ENCODE measurements at regions not wholly inside any gene's neighbourhood (a gene's known extent, or its start where the extent isn't known, plus 50 kb on each side); places are given as distances from the start of the nearest gene placed in this dataset.
"Not testable (repeated sequence)": the region's sequence is repeated elsewhere in the genome, so short reads cannot be mapped to it uniquely, and the experiment has no call there.

DNA sequence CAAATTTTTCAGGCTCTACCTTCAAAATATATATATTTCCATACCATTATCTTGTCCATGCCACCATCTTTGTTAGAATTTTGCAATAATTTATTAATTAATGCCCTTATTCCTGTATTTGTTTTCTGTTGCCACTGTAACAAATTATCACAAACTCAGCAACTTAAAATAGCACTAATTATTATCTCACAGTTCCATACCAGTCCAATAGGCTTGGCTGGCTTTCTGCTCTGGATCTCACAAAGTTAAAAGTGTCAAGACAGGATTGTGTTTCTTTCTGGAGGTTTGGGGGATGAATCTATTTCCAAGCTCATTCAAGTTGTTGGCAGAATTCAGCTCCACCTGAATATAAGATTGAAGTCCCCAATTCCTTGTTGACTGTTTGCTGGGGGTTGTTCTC lies 58.6 kb upstream of the SLC38A4 start:
- no peak for DNase-seq

DNA sequence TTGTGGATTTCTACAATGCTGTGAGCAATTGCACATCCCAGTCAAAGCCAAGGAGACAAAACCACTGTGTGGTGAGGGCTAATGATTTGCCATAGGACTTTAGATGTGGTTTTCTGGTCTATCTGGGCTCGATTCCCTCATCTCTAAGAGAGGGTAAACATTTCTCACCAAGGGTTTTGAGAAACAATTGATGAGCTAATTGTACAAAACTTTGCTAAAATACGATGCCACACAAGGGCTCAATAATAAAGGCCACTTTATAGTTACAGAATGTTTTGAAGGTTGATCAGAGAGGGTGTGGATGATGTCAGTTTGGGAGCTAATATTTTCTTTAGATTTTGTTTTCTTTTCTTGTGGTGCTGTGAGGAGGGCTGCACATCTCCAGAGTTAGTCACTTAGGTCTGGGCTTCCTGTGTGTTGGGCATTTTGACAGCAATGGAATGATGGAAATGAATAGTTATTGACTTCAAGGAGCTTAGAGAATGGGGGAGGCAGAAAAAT lies 60.8 kb upstream of the SLC38A4 start:
- DNase-seq: no peak

- DNase-seq: no peak
Observed at GRCh38 chr12:46887870-46888269, 62.1 kb upstream of the SLC38A4 start.

DNA sequence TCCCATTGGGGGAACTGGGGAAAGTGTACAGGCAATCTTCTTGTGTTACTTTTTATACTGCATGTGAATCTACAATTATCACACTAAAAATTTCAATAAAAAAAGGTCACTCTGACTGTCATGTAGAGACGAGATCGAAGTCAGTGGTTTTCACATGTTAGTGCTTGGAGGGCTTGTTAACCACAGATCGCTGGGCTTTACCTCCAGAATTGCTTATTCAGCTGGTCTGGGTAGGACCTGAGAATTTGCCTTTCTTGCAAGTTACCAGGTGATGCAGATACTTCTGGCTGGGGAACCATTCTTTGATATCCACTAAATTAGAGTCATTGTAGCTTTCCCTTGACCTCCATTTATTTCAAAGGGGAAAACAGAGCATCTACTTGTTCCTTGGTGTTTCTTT lies 62.8 kb upstream of the SLC38A4 start:
- no peak for DNase-seq

DNA sequence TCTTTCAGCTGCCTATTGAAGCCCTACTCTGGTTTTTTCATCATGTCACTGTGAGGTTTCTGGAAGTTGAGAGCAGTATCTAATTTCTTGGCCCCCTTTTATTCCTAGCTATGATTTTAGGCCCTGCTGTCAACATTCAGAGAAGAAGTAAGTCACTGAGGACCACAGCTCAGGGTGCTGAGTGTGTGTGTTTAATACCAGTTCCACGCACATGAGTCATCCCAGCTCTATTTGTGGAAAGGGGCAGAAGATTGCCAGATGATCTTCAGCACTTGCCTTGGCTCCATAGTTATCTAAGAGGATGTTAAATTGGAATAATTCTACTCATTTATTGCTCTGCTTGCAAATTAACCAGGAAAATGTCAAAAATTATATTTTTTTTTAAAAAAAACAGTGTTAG lies 65.5 kb upstream of the SLC38A4 start:
- DNase-seq: no peak

GRCh38 chr12:46892034-46892705 lies 66.4 kb upstream of the SLC38A4 start:
- no peak for DNase-seq

DNA sequence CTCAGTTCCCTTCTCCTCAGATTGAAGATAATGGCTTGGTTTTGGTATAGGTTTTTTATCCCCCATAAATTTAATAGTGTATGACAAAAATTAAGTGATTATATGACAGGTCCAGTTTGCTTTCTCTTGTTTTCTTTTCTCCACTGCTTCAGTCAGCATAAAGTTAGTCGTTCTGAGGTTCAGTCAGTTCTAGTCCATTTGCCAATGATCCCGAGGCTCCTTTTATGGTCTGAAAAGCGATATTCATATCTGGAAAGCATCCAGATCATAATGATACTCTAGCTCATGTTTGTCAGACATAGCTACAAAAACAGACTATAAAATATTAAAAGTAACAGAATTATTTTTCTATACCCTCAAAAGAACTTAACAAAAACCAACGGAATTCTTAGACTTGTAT lies 67.1 kb upstream of the SLC38A4 start:
- no peak for DNase-seq

DNA sequence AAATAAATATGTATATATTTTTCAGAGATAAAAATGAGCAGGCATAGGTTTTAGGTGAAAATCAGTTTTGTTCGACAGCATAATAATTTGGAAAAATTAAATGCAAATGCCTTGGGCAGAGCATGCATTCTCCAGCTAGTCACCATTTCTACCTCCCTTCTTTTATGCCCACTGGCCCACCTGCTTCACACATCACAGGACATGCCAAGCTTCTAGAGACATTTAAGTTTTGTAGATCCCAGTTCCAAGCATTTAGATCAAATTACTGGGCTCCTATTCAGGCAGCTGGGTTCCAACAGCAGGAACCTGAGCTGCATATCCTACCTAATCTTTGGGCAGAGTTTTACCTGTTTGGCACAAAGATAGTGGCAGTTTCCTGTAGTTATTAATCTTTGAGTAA lies 67.6 kb upstream of the SLC38A4 start:
- no peak for DNase-seq

- DNase-seq: no peak
Observed at GRCh38 chr12:46895726-46896125, 69.9 kb upstream of the SLC38A4 start.

GRCh38 chr12:46896680-46897079 lies 70.9 kb upstream of the SLC38A4 start:
- no peak for DNase-seq

DNA sequence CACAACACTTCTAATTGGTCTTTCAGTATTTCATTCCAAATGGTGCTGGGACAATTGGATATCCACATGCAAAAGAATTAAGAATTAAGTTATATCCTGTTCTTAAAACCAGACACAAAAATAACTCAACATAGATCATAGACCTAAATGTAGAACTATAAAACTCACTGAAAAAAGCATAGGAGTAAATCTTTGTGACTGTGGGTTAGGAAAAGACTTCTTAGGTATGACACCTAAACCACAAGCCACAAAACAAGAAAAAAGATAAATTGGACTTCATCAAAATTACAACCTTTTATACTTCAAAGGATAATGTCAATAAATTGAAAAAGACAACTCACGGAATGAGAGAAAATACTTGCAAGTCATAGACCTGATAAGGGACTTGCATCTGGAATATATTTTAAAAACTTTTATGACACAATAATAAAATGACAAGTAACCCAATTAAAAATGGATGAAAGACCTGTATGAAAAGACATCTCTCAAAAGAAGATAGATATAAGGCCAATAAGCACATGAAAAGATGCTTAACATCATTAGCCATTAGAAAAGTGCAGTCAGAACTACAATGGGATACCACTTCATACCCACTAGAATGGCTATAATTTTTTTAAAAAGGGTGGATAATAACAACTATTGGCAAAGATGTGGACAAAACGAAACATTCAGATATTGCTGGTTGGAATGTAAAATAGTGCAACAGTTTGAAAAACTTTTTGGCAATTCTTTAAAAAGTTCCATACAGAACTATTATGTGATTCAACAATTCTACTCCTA lies 72.5 kb upstream of the SLC38A4 start:
- no peak for DNase-seq

- DNase-seq: no peak
Observed at GRCh38 chr12:46898989-46899388, 73.2 kb upstream of the SLC38A4 start.

DNA sequence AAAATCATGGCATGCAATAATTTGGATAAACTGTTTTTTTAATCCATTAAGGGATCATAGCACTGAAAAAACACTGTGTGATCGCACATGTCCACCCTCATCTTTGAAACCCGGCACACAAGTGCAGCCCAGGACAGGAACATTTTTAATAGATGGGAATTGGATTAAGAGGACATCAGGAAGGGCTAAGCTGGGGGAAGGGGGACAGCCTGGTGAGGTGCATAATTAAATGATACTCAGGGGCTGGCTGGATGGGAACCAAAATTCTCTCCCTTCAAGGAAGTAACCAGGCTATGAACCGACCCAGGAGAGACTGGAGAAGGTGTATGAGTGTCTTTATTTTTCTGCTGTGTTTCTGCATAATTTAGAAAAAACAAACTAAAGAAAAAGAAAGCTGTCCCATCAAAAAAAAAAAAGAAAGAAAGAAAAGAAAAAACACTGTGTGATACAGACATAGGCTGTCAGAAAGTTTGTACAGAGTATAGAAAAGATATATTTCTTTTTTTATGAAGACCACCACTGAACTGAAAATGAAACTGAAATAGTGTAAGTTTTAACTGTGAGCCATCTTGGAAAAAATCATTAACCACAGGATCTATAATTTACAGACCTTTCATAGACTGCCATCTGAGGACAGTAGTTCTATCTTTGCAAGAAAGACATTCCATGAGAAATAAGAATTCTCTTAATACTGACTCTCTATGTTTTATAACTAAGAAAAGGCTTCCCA lies 75.1 kb upstream of the SLC38A4 start:
- no peak for DNase-seq

GRCh38 chr12:46901464-46902205 lies 75.8 kb upstream of the SLC38A4 start:
- DNase-seq: no peak

- no peak for DNase-seq
Observed at GRCh38 chr12:46903058-46903457, 77.3 kb upstream of the SLC38A4 start.

DNA sequence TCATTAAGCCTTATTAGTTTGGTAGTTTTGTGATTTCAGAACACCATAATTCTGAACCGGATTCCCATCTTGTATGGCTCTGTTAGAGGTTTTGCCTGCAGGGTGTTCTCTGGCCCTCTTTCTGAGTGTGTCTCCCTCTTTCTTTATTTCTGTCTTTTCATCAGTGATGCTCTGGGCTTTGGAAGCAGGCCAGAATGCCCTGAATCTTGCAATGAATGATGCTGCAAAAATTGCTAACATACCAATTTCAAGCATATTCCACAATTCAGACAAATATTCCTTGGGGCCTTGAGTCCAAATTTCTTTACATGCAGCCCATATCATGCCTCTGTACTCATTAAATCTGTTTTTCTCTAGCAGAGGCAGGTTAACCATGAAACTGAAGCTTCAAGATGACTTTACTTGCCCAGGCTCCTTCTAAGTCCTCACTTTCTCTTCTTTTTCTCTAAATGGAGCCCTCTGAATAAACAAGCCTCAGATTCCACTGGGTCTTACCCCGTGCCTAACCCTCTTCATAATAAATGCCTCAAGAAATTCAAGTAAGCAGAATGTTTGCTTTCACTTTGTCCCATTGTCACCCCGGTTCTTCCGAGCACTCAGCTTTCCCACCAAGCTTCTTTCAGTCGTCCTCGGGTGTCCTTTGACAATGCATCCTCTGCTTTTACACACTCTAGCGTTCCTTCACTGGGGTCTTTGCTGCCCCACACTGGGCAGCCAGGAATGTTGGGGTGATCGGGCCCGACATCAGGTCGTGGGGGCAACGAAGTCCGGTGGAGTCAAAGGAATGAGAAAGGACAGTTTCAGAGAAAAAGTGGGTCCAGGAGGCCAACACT lies 78.8 kb upstream of the SLC38A4 start:
- no peak for DNase-seq

DNA sequence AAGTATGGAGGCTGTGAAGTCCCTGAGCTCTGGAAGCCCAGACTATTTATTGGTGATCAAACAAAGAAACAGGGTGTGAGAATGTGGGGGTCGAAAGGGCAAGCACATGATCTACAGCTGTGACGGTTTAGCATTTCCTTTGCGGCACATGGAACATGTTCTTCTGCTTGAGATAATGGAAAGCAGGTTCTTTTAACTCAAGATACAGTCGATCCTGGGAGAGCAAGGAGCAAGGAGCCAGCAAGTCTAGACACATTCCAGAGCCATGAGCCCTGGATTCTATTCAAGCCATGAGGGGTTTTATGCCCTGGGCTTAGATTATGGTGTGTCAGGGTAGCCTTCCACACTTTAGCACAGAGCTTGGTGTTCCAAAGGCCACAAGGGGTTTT lies 79.4 kb upstream of the SLC38A4 start:
- not testable (repeated sequence) for DNase-seq

DNA sequence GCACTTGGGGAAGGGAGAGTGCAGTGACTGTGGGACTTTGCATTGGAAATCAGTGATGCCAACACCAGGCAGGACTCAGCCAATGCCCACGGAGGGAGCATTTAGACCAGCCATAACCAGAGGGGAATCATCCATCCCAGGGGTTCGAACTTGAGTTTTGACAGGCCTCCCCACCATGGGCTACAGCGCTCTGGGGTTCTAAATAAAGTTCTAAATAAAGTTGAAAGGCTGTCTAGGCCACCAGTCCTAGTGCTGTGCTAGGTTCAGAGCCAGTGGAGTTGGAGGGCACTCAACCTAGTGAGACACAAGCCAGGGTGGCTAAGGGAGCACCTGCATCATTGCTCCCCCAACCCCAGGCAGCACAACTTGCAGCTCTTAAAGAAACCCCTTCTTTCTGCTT lies 82.0 kb upstream of the SLC38A4 start:
- DNase-seq: no peak

DNA sequence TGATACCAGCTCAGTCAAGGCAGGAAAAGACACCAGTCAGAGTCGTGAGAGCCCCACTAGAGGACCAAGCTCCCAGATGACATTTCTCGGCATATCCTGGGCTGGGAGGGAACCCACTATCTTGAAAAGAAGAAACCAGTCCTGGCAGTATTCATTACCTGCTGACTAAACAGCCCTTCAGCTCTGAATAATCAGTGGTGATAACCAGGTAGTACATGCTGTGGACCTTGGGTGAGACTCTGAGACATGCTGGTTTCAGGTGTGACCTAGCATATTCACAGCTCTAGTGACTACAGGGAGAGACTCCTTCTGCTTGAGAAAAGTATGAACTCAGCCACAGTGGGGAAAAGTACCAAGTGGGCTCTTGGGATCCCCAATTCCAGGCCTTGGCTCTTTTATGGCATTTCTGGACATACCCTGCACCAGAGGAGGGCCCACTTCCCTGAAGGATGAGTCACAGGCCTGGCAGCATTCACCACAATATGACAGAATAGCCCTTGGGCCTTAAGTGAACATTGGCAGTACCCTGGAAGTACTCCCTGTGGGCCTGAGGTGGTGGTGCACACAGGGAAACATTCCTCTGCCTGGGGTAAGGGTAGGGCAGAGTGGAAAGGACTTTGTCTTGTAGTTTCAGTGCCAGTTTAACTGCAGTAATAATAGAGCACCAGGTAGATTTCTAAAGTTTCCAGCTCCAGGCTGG lies 82.6 kb upstream of the SLC38A4 start:
- no peak for DNase-seq

- DNase-seq: no peak
Observed at GRCh38 chr12:46908936-46909635, 83.3 kb upstream of the SLC38A4 start.

DNA sequence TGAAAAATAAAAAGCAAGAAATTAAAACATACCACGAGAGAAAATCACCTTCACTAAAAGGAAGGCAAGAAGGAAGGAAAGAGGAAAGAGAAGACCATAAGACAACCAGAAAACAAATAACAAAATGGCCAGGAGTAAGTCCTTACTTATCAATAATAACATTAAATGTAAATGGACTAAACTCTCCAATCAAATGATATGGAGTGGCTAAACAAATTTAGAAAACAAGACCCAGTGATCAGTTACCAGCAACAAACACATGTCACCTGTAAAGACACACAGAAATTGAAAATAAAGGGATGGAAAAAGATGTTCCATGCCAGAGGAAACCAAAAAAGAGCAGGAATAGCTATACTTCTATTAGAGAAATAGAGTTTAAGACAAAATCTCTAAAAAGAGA lies 85.0 kb upstream of the SLC38A4 start:
- DNase-seq: no peak
